Kidney (tissue), 13 donors: ENCODE measurements at regions not wholly inside any gene's neighbourhood (a gene's known extent, or its start where the extent isn't known, plus 50 kb on each side); places are given as distances from the start of the nearest gene placed in this dataset.
"Not testable (repeated sequence)": the region's sequence is repeated elsewhere in the genome, so short reads cannot be mapped to it uniquely, and the experiment has no call there.

Experiments used
- DNase-seq, 5 donors: peaks; one replicate each; pipeline ENCODE4 v3.0.0-alpha.2; 2013 to 2020
- FAIRE-seq: peaks from 2 replicates; lab custom pipeline; 2012; peaks lifted over from hg19 to GRCh38; lab: Jason Lieb, UNC
- H3K27ac ChIP-seq, 2 donors: one replicate each; pipeline ENCODE4 v1.7.0; 2013; ENCODE audit warnings: low read depth in 2 of 2, low read length in 2 of 2, inconsistent platforms in 1 of 2
- H3K27me3 ChIP-seq: one replicate; pipeline ENCODE4 v1.7.1; 2013; ENCODE audit warnings: low read length, inconsistent platforms; ENCODE audit not compliant: control insufficient read depth, insufficient read depth
- H3K36me3 ChIP-seq, 3 donors: one replicate each; pipeline versions ENCODE4 v1.7.0 to v1.7.1; 2013; ENCODE audit warnings: low read length in 3 of 3, control low read depth in 1 of 3, inconsistent platforms in 1 of 3; ENCODE audit not compliant: insufficient read depth in 3 of 3, control insufficient read depth in 2 of 3
- H3K4me1 ChIP-seq, 3 donors: one replicate each; pipeline versions ENCODE4 v1.7.0 to v1.7.1; 2013; ENCODE audit warnings: low read length in 3 of 3, inconsistent platforms in 1 of 3, low read depth in 1 of 3; ENCODE audit not compliant: control insufficient read depth in 2 of 3, insufficient read depth in 2 of 3
- H3K4me3 ChIP-seq, 3 donors: one replicate each; pipeline versions ENCODE4 v1.7.0 to v1.8.1; 2013; ENCODE audit warnings: low read length in 3 of 3, control low read depth in 1 of 3, inconsistent platforms in 1 of 3
- H3K9ac ChIP-seq, 3 donors: one replicate each; pipeline versions ENCODE4 v1.7.0 to v1.7.1; 2013; ENCODE audit warnings: low read length in 3 of 3, control low read depth in 1 of 3, inconsistent platforms in 1 of 3
- H3K9me3 ChIP-seq, 3 donors: one replicate each; pipeline versions ENCODE4 v1.7.0 to v1.7.1; 2013; ENCODE audit warnings: low read length in 3 of 3, control low read depth in 1 of 3, inconsistent platforms in 1 of 3; ENCODE audit not compliant: control insufficient read depth in 2 of 3, insufficient read depth in 1 of 3
- CTCF ChIP-seq: IDR thresholded peaks from 3 replicates; pipeline ENCODE4 v1.5.1; 2012; ENCODE audit warnings: mild to moderate bottlenecking, moderate library complexity, borderline replicate concordance; ENCODE audit not compliant: insufficient read depth; ENCODE audit errors: extremely low read depth
- intact Hi-C: fragments of 100-400 bp; cut with DNase I; formaldehyde crosslinking; loops from one replicate; pipeline ENCODE4 v1.11.1; 2022
- donor health status: control.
- donor health status: control.
- donor health status: control.
- donor health status: control.
- donor health status: control.
- donor health status: DM: yes; HTN: yes; CAD: no.
- donor health status: Normal renal cell carcinoma (clear cell type).

DNA sequence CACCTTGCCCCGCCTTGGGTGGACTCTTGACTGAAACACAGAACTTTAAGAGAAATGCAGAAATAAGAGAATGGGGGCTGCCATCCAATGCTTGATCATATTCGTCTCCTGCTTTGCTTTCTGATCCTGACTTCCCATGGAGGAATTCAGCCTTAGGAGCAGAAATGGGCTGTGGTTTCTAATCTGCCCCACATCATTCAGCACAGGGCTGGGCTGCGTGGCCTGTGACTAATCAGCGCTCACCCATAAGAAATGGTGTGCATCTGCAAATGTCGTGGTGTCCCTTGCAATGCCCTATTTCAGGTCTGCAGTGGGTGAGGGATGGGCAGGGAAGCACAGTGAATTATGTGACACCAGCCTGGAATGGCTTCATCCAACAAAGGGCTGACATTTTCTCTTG, 60.7 kb upstream of the URI1 start:
- H3K27ac ChIP-seq = no peak overlapping the region
- no peaks in the 10 kb centered on the region for H3K27me3 ChIP-seq
- H3K4me1 ChIP-seq = no peaks in the 10 kb centered on the region
- intact Hi-C loops = no loop called here
- H3K36me3 ChIP-seq = no peaks in the 10 kb centered on the region
- DNase-seq (no peak), FAIRE-seq (no peak)
- H3K4me3 ChIP-seq = no peak overlapping the region
- H3K9ac ChIP-seq = no peak overlapping the region
- no peaks in the 10 kb centered on the region for H3K9me3 ChIP-seq
- no peak for TF ChIP-seq CTCF

GRCh38 chr19:29882719-29883105, 59.3 kb upstream of the URI1 start:
- Histone ChIP-seq H3K36me3 (no peaks in the 10 kb centered on the region), H3K27ac (no peak overlapping the region), H3K9ac (no peak overlapping the region), H3K4me3 (no peak overlapping the region), H3K9me3 (no peaks in the 10 kb centered on the region), H3K27me3 (no peaks in the 10 kb centered on the region), H3K4me1 (peaks cover 0 to 2% (median 0%) of the 10 kb centered on the region in 3 donors)
- FAIRE-seq (no peak), DNase-seq (no peak)
- no peak for TF ChIP-seq CTCF
- intact Hi-C loops = no loop called here

DNA sequence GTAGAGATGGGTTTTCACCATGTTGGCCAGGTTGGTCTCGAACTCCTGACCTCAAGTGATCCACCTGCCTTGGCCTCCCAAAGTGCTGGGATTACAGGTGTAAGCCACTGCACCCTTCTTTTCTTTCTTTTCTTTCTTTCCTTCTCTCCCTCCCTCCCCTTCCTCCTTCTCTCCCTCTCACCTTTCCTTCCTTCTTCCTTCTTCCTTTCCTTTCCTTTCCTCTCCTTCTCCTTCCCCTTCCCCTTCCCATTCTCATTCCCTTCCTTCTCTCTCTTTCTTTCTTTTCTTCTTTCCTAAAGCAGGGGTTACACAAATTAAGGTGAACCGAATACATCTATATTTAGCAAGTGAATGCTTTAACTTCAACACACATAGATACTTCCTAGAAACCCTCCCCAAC, 58.0 kb upstream of the URI1 start:
- Histone ChIP-seq H3K4me1 (peaks cover 0 to 2% (median 0%) of the 10 kb centered on the region in 3 donors), H3K9ac (no peak overlapping the region), H3K4me3 (no peak overlapping the region), H3K27me3 (no peaks in the 10 kb centered on the region), H3K36me3 (no peaks in the 10 kb centered on the region), H3K9me3 (no peaks in the 10 kb centered on the region), H3K27ac (no peak overlapping the region)
- intact Hi-C loops = no loop called here
- no peak for TF ChIP-seq CTCF
- DNase-seq (no peak), FAIRE-seq (no peak)

DNA sequence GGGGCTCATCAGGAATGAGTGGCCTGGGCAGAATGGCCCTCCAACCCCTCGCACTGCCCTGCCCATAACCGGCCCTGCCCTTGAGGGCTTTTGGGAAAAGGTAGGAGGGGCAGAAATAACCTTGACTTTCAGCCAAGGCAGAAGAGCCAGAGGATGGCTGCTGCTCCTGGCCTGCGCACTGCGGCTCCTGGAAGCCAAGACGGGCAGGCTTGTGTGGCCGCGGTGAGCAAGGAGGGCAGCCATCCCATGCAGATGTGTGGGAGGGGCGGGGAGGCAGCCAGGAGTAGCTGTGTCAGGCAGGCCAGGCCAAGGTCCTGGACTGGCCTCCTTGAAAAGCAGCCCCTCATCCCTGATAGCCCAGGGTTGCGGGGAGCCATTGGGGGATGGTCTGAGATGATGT, 57.6 kb upstream of the URI1 start:
- DNase-seq = peak in 1 of 5 donors; percentile 46
- intact Hi-C loops = no loop called here
- TF ChIP-seq CTCF = no peak
- Histone ChIP-seq H3K4me3 (no peak overlapping the region), H3K27me3 (no peaks in the 10 kb centered on the region), H3K27ac (no peak overlapping the region), H3K4me1 (peaks cover 0 to 2% (median 0%) of the 10 kb centered on the region in 3 donors), H3K36me3 (no peaks in the 10 kb centered on the region), H3K9ac (no peak overlapping the region), H3K9me3 (no peaks in the 10 kb centered on the region)
- no peak for FAIRE-seq

DNA sequence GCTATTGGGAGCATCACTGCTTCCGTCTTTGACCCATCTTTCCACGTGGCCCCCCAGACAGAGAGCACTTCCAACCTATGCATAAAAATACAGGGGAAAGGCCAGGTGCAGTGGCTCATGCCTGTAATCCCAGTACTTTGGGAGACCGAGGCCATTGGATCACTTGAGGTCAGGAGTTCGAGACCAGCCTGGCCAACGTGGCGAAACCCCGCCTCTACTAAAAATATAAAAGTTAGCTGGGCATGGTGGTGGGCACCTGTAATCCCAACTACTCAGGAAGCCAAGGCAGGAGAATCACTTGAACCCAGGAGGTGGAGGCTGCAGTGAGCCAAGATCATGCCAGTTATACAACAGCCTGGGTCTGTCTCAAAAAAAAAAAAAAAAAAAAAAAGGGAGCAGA, 55.9 kb upstream of the URI1 start:
- H3K4me3 ChIP-seq, H3K9me3 ChIP-seq, H3K9ac ChIP-seq, H3K27me3 ChIP-seq, H3K4me1 ChIP-seq, intact Hi-C loops, FAIRE-seq, DNase-seq, H3K27ac ChIP-seq, H3K36me3 ChIP-seq: not testable (repeated sequence)
